ENCODE measurements at regions not wholly inside any gene's neighbourhood (a gene's known extent, or its start where the extent isn't known, plus 50 kb on each side); places are given as distances from the start of the nearest gene placed in this dataset.

GRCh38 chr5:8577792-8578191 lies 708.8 kb downstream of the MTRR start:
- TF ChIP-seq CTCF (IDR thresholded peaks at IDR 0.05; ENCODE audit: low read length) (no peak), EZH2 (IDR thresholded peaks at IDR 0.05; ENCODE audit: borderline replicate concordance, low read length) (no peak)

All from OCI-LY1 (cell line).